ENCODE measurements at regions not wholly inside any gene's neighbourhood (a gene's known extent, or its start where the extent isn't known, plus 50 kb on each side); places are given as distances from the start of the nearest gene placed in this dataset.

DNA sequence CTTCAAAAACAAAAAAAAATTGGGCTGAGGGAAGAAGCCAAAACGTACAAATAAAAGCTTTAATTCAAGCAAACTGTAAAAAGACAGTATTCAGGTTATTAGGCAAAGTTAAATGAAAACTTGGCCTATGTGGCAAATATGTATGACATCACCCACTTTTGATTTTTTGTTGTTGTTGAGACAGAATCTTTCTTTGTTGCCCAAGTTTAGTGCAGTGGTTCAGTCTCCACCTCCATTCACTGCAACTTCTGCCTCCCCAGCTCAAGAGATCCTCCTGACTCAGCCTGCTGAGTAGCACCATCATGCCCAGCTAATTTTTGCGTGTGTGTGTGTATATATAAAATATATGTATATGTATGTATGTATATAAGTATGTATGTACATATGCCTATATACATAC, 440.4 kb upstream of the NRXN1 start:
- Mint-ChIP-seq H3K36me3 (ENCODE audit: unreplicated experiment) (no peaks in the 10 kb centered on the region), H3K27ac (ENCODE audit: unreplicated experiment) (no peak overlapping the region), H3K27me3 (ENCODE audit: unreplicated experiment) (peaks cover 5% of the 10 kb centered on the region), H3K9me3 (ENCODE audit: unreplicated experiment) (no peaks in the 10 kb centered on the region), H3K4me3 (ENCODE audit: unreplicated experiment) (no peak overlapping the region), H3K4me1 (ENCODE audit: unreplicated experiment) (no peaks in the 10 kb centered on the region)
- TF ChIP-seq, protein P1, sequence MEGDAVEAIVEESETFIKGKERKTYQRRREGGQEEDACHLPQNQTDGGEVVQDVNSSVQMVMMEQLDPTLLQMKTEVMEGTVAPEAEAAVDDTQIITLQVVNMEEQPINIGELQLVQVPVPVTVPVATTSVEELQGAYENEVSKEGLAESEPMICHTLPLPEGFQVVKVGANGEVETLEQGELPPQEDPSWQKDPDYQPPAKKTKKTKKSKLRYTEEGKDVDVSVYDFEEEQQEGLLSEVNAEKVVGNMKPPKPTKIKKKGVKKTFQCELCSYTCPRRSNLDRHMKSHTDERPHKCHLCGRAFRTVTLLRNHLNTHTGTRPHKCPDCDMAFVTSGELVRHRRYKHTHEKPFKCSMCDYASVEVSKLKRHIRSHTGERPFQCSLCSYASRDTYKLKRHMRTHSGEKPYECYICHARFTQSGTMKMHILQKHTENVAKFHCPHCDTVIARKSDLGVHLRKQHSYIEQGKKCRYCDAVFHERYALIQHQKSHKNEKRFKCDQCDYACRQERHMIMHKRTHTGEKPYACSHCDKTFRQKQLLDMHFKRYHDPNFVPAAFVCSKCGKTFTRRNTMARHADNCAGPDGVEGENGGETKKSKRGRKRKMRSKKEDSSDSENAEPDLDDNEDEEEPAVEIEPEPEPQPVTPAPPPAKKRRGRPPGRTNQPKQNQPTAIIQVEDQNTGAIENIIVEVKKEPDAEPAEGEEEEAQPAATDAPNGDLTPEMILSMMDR (IDR thresholded peaks at IDR 0.05), result no peak
- DNase-seq (ENCODE audit: extremely low spot score, unreplicated experiment), result no peak

DNA sequence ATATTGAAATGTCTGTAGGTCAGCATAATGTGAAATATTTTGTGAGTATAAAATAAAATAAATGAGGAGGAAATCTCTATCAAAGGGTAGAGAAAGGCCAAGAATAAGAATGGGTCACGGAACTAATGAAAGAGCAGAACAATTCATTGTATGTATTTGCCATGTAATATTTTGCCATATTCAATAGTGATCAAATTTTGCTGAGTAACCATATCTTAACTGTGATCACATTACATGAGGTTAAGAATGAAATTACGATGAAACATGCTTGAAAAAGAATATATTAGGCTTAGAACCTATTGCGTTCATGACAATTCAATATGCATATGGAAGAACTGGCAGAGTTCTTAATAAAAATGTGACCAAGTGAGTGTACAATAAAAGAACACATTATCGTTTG, 437.2 kb upstream of the NRXN1 start:
- H3K4me1 Mint-ChIP-seq (ENCODE audit: unreplicated experiment), result no peaks in the 10 kb centered on the region
- H3K36me3 Mint-ChIP-seq (ENCODE audit: unreplicated experiment), result no peaks in the 10 kb centered on the region
- H3K27ac Mint-ChIP-seq (ENCODE audit: unreplicated experiment), result no peak overlapping the region
- TF ChIP-seq, protein P1 (IDR thresholded peaks at IDR 0.05), result no peak
- H3K4me3 Mint-ChIP-seq (ENCODE audit: unreplicated experiment), result no peak overlapping the region
- no peak for DNase-seq (ENCODE audit: extremely low spot score, unreplicated experiment)
- H3K27me3 Mint-ChIP-seq (ENCODE audit: unreplicated experiment), result peaks cover 5% of the 10 kb centered on the region
- no peaks in the 10 kb centered on the region for H3K9me3 Mint-ChIP-seq (ENCODE audit: unreplicated experiment)

DNA sequence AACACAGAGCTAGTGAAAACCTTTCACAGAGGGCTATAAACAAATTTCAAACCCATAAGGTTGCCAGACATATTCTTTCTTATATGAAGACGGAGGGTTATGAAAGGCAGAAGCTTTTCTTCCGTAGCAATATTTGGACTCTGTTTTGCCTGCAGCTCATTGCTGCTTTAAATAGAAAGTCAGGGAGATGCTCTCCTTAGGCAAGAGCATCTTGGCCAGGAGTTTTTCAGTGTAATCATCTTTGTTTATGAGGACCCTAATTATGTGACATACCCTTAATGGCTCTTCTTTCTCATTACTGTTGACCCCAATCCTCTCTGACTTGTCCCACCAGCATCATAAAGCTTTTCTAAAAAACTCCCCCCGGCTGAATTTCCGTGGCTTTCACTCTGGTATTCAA, 433.4 kb upstream of the NRXN1 start:
- Mint-ChIP-seq H3K9me3 (ENCODE audit: unreplicated experiment) (no peaks in the 10 kb centered on the region), H3K4me3 (ENCODE audit: unreplicated experiment) (no peak overlapping the region), H3K27me3 (ENCODE audit: unreplicated experiment) (peaks cover 7% of the 10 kb centered on the region), H3K36me3 (ENCODE audit: unreplicated experiment) (no peaks in the 10 kb centered on the region), H3K27ac (ENCODE audit: unreplicated experiment) (no peak overlapping the region), H3K4me1 (ENCODE audit: unreplicated experiment) (no peaks in the 10 kb centered on the region)
- TF ChIP-seq, protein P1 (IDR thresholded peaks at IDR 0.05), result no peak
- no peak for DNase-seq (ENCODE audit: extremely low spot score, unreplicated experiment)

DNA sequence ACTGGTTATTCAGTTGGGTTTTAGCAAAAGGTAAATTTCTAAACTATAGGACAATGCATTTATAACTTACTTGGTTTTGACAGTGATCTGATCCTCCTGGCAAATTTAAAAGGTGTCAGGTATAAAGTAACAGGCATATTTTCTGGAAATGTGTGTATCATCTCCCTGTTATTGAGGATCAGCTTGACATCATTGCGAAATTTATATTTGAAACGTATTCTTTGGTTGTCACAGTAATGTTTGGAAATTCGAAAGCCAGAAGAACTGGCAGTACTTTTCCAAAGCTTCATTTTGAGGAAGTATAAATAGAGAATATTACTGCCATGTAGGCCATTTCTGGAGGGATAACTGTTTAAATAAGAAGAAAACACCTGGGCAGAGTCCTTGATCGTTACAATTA, 422.2 kb upstream of the NRXN1 start:
- H3K27ac Mint-ChIP-seq (ENCODE audit: unreplicated experiment), result no peak overlapping the region
- H3K4me1 Mint-ChIP-seq (ENCODE audit: unreplicated experiment), result no peaks in the 10 kb centered on the region
- H3K36me3 Mint-ChIP-seq (ENCODE audit: unreplicated experiment), result no peaks in the 10 kb centered on the region
- no peaks in the 10 kb centered on the region for H3K27me3 Mint-ChIP-seq (ENCODE audit: unreplicated experiment)
- no peak overlapping the region for H3K4me3 Mint-ChIP-seq (ENCODE audit: unreplicated experiment)
- TF ChIP-seq, protein P1 (IDR thresholded peaks at IDR 0.05), result no peak
- DNase-seq (ENCODE audit: extremely low spot score, unreplicated experiment), result no peak
- no peaks in the 10 kb centered on the region for H3K9me3 Mint-ChIP-seq (ENCODE audit: unreplicated experiment)

DNA sequence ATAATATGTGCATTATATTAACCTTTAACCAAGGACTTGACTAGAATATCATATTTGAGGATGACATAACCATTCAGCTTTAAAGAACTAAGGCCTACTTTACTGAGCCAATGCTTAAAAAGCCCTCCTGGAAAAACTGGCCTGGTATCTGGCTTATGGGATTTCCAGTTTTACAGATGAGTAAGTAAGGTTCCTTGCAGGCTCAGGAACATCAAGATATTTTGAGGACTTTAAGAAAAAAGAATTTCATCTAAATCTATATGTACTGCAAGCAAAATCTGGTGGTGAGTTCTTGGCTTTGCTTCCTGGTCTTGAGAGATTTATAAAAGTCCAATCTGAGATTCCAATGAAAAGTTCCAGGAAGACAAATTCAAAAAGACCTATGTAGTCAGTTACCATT, 417.0 kb upstream of the NRXN1 start:
- Mint-ChIP-seq H3K27ac (ENCODE audit: unreplicated experiment) (no peak overlapping the region), H3K27me3 (ENCODE audit: unreplicated experiment) (no peaks in the 10 kb centered on the region), H3K36me3 (ENCODE audit: unreplicated experiment) (no peaks in the 10 kb centered on the region), H3K4me1 (ENCODE audit: unreplicated experiment) (no peaks in the 10 kb centered on the region), H3K4me3 (ENCODE audit: unreplicated experiment) (no peak overlapping the region), H3K9me3 (ENCODE audit: unreplicated experiment) (no peaks in the 10 kb centered on the region)
- TF ChIP-seq, protein P1 (IDR thresholded peaks at IDR 0.05), result no peak
- no peak for DNase-seq (ENCODE audit: extremely low spot score, unreplicated experiment)
